Stimulated activated CD8-positive, alpha-beta memory T cell treated with anti-CD3 and anti-CD28 coated beads, Interleukin-7, amount 100 ng/mL, for 48 hours (primary cell): ENCODE measurements at regions not wholly inside any gene's neighbourhood (a gene's known extent, or its start where the extent isn't known, plus 50 kb on each side); places are given as distances from the start of the nearest gene placed in this dataset.
A peak's percentile ranks its signal among the peaks of the same experiment; 100 is the strongest.

Experiments used
- DNase-seq, 2 donors: peaks; one replicate each; pipeline ENCODE4 v3.0.0-alpha.2; 2020; ENCODE audit warnings: low read depth in 1 of 2; ENCODE audit errors: extremely low read depth in 1 of 2

DNA sequence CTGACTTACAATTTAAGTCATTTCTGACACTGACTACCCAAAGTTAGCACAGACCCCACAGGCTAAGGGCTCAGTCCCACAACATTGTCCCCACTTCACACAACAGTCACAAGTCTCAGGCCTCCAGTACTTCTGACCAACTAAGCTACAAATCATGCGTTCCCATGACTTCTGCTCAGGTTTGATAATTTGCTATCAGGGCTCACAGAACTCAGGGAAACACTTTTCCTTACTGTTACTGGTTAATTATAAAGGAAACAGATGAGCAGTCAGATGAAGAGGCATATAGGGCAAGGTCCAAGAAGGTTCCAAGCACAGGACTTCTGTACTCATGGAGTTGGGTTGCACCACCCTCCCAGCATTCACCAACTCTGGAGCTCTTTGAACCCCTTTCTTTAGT is 151.2 kb upstream of the TNR start:
- DNase-seq, result no peak

DNA sequence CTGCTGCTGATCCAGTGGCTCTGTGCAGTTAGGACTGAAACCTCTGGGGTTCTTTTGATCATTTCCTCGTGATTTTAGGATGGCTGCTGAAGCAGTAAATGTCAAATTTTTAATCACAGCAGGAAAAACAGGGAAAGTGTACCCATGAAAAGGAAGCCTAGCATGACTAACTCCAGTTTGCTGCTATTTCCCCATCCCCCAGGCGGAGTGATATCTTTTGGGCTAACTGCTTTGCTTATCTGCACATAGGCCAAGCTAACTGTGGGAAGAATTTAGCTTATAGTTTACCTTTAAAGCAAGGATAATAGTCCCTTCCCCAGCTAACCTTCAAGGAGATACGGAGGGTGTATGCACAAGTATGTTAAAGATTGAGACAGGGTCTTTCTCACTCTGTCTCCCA is 149.8 kb upstream of the TNR start:
- no peak for DNase-seq

DNA sequence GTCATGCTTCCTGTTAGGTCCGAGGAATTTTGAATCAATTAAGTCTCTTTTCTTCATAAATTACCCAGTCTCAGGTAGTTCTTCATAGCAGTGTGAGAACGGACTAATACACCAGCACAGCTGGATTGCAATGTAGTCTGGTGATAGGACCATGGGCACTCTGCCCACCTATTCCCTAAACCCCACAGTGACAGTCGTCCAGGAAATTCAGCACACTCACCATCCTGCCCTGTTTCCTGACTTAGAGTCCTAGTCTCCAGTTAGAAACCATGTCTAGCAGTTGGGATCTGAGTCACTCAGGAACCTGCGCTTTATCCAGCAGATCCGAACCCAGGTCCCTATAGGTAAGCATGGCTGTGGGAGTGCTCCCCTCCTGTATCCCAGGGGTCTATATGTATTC is 149.3 kb upstream of the TNR start:
- no peak for DNase-seq

DNA sequence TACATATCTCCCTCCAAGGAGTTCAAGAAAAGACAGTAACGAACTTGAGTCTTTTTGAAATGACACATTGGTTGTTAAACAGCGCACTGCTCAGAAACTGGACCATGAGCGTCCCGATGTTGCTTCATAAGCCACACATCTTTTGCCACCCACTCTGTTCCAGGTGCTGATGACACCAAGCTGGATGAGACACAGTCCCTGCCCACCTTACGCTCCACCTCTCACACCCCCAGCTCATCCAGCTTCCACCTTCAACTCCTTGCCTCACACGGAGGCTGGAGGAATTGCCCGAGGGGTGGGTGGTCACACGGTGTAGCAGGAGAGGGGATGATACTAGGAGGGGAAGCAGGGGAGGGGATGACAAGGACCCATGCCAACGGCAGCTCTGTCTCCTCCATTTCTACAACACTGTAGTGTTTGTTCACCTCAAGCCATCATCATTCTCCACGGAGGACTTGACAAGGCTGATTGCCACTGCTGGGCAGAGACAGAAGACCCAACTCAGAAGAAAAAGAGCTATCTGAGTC is 148.5 kb upstream of the TNR start:
- DNase-seq, result no peak

DNA sequence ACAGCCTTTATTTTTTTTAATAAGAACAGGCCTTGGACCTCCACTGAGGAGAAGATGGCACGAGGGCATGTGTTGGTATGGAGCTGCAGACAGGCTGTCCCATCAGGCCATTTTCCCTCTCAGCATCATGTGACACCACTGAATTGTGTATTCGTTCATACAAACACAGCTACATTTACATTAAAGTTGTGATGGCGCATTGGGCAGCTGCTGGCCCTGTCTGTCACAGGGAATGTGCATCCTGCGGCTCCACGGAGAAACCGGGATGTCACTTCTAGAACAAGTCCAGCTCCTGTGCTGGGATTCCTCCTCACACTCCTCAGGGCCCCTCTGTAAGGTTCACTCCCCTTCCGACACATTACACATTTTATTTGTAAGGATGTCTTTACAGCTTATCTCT is 147.6 kb upstream of the TNR start:
- no peak for DNase-seq

DNA sequence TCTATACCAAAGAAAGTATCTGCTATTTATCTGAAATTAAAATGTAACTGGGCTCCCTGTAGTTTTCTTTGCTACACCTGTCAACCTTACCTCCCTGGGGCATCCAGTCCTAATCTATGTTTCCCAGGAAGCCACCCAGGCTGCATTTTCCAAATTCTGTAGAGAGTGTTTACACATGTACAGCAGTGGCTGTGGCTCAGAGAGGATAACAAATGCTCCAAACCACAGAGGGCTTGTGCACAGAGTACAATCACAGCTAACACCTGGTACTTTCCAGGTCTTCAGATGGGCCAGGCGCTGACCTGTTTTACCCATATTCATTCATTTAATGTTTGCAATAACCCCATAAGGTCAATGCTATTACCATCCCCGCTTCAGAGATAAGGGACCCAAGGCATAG is 146.5 kb upstream of the TNR start:
- no peak for DNase-seq

DNA sequence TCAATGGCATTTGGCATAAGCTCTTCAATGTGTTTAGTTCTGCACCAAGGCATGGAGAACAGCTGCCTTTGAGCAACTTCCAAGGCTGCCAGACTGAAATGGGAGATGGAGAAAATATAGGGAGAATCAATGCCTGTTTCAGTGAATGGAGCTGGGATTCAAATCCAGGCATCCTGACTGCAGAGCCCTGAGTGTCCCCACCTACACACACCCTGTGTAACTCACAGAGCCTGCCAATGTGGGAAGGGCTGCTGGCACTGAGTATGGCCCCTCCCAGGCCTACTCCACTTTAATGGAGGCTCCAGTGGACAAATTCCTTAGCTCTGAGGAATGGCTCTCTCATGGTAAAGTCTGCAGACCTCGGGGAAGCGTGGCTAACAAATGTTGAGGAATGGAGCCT is 145.6 kb upstream of the TNR start:
- DNase-seq, result no peak

DNA sequence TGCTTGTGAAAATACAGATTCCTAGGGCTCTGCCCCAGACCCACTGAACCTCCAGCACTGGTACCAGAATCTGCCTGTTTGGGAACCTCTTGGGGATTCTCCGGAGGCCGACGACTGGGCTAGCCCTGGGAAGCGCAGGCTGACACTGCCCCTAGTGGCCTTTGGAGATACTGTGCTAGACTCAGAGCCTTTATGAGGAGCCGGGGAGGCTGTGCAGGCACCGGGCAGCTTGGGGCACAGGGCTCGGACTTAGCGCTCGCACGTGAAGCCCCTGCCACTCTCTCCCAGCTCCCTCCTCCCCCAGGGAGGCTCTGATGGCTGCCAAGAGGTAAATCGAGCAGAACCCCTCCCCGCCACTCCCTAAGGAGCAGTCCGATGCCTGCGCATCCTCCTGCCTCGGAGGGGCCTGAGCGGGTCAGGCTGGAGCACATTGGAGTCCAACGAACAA is 144.6 kb upstream of the TNR start:
- peak; percentile 2 to 7 for DNase-seq

DNA sequence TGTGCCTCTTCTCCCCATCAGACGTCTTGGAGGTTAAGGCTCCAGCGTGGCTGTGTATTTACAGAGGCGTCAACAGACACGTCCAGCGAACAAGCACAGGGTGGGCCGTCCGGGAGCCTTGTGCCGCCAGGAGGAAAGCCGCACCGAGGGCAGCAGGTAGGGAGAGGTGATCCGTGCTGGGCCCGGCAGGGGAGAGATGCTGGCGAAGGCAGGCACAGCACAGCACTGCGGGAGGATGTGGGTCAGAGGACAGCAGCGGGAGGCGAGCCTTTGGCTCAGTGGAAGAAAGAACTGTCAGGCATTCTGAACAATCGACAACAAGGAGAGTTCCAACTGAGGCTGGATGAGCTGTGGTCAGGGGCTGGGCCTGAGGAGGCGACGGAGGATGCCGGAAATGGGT is 144.1 kb upstream of the TNR start:
- DNase-seq, result no peak

DNA sequence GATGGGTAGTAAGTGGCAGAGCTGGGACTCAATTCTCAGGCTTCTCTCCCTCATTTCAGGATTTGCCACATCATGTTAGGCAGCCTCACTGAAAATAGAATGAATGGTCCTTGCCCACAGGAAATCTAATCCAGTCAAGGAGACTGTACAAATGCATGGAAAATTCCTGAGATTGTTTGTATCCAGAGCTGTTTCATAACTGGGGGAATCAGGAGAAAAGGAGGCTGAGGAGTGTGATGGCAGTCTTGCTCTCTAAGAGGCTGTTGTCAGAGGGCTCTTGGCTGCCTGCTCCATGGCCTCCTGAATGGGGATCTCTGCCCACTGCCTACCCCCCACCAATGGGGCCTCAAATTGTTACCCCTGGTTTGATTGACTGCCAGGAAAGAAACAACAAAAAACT is 141.9 kb upstream of the TNR start:
- no peak for DNase-seq

DNA sequence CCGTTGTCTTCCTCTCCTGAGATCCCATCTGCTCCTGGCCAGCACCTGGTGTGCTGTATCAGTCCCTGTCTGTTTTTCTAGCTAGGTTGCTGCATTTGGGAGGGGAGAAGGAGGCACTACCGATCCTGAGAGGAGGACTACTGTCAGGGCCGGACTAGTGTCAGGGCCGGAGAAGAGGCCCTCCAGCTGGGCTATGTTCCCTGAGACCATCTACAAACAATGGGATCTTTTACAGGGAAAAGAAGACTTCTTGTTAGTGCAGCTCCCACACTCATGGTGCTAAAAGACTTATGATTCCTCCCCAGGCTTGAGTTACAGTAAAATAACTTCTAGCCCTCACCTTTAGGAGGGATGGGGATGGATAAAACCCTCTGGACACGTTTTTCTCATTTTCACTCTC is 141.0 kb upstream of the TNR start:
- no peak for DNase-seq

DNA sequence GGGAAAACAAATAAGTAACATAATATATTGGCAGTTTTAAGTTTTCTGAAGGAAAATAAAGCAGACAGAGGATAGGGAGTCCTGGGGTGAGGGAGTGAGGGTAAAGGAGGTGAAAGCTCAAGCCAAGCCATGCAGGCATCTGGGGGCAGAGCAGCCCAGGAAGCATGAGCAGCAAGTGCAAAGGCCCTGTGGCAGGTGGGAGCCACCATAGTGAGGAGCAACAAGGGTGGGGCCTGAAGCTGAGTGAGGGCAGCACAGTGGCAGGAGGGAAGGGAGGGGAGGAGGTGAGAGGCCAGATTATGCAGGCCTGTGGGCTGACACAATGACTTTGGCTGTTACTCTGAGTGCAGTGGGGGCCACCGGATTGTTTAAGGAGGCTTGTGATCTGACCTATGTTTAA is 138.8 kb upstream of the TNR start:
- DNase-seq, result no peak

DNA sequence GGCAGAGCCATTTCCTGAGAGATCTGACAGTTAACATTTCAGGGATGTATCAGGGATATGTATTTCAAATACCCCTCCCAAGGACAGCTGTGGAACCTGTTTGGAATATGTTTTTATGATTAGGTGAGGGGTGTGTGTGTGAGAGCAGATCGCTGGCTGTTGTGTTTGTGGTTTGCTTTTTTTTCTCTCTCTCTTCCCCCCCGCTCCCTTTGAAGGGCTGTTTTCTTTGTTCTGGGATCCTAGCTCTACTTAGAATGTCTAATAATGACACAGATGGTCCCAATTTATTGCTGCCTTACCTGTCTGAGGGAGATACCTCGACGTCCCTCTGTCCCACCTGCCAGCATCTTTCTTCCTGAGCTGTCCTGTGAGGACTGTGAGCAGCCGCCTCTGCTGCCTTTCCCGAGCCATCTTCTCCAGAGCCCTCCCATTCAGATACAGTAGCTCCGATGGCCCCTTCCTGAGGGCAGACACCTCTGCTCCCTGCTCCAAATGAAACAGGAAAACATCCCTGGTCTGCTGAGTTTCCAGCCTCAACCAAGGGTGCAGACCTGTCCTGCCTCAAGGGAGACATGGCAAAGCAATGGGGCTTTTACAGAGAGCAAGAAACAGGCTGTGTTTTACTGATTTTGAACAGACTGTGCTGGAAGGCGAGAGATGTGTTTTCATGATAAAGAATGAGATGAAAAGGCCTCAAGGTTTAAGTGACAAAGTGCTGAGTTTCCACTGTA is 138.0 kb upstream of the TNR start:
- DNase-seq, result no peak

DNA sequence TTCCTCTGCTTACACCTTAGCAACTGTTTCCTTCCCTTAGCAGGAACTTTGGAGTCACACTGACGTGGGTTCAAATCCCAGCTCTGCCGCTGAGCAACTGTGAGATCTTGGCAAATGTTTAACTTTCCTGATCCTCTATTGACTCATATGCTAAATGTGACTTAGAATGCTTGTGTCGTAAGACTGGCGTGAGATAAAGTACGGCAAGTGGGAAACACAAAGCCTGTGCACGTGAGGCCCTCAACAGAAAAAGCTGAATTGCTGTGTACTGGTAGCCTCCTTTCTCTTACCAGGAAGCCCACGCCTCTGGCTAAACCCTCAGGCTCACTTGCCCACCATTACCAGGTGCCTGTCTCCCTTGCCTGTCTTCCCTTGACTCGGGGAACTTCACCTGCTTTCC is 135.4 kb upstream of the TNR start:
- DNase-seq, result no peak

DNA sequence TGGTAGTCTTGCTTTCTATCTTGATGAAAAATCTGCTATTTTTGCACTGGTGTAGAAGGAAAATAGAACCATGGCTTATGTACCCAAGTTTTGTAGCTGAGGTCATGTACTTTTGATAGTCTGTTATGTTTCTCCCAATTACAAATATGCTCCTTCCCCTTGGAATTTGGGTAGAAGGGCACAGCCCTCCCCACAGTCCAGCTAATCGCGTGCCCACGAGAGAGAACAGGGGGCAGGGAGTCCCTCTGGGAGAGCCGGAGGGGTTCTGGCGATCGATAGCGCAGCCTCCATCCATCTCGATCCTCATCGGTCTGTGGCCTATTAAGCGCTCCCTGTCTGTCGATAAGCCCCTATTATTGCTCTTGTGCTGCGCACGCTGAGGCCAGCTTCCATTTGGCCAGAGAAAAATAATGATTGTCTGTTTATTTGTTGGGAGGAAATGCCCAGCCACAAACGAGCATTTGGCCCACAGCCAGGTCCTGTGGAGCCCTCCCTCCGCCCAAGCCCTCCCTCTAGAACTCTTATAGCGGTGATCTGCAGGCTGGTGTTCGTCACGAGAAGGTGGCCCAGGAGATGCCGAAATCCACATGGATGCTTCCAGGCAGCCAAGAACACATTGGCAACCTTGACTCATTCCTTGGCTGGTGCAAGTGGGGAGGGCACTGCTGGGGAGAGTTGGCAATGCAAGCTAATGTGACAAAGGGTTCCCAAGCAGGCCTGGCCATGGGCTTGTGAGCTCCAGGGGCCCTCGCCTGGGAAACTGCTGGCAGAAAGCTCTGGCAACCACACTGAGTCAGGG is 134.7 kb upstream of the TNR start:
- no peak for DNase-seq

DNA sequence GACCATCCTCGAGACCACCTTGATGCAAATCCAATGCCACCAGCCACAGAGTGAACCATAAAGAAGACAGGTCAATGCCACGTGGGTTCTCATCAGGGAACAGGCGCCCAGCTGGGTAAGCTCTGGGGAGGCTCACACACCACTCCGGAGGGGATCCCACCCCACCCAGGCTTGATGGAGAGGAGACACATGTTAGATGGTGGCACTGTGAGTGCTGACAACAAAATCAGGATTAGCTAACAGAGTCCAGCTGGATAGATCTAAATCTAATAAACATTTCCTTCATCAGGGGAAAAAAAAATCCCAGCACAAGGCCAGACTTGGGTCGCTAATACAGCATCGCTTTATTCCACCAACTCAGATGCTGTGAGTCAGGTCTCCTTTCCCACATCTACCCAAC is 132.2 kb upstream of the TNR start:
- no peak for DNase-seq

DNA sequence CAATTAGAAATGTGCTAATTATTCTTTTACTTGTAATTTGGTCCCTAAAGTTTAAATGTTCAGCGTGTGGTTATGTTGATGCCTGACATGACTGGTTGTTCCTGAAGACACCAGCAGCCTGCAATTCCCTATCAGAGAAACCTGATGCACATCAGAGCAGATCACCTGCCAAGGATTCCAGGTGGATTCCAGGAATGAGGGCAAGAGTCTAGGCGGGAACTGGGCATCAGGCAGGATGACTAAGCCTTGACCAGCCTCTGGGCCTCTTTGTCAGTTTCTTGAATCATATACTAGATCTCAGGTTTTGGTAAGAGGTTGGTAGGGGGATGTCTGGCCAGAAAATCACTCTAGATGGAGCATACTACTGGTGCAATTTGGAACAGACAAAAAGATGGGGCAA is 130.7 kb upstream of the TNR start:
- no peak for DNase-seq

DNA sequence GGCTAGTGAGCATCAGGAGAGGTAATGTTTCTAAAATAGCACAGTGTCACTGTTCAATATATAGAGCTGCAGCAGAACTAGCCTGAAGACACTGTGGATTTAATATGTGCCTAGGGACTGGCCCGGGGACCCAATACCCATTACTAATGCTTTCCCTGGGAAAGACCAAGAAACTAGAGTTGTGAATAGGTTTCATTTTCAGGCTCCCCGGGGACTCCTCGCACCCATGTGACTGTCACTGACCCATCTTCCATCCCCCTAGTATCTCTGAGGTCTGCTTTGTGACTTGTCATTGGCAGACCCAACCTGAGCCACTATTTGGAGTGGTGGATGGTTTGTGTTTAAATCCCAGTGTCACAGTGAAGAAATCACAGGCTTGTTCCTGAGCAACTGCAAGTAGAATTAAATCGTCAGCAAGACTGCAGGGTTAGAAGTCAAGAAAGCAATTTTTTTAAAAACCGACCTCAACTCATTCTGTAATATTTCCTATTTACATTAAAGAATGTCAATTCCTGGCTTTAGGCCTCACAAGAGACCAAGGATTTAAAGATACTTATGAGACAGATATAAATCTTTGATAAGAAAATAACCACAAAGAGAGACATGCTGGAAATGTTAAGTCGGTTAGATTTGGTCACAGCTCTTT is 130.0 kb upstream of the TNR start:
- DNase-seq, result no peak

DNA sequence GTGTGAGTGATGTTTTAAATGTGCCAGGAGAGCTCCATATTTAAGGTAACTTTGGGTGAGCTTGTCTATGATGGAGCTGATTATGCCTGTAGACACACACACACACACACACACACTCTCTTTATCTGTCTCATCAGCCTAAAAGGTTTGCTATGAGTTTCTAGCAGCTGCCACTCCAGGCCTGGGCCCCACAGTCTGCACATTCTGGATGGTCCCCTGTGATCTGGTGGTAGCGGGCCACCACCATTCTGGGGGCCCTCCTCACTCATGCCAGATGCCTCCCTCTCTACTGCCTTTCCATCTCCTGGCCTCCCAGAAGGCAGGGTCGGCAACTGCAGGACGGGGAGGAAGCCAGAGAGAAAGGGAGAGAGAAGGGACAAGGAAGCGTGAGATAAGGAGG is 129.2 kb upstream of the TNR start:
- DNase-seq, result no peak

DNA sequence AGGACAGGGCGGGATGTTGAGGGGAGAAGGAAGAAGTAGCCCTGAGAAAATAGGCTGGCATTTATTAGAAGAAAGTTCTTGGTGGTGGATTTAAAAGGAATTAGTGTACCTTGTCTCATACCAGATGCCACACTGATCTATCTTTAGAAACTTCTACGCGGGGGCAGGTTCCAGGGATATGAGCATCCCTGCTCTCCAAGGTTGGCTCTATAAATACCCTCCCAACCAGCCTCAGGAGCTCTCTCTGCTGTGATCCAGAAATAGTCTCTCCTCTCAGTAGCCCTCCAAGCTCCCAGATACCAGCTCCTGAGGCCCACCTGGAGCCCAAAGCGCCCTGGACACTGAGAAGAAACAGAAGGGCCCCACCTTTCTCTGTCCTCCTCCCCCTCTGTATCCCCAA is 128.3 kb upstream of the TNR start:
- DNase-seq, result no peak

DNA sequence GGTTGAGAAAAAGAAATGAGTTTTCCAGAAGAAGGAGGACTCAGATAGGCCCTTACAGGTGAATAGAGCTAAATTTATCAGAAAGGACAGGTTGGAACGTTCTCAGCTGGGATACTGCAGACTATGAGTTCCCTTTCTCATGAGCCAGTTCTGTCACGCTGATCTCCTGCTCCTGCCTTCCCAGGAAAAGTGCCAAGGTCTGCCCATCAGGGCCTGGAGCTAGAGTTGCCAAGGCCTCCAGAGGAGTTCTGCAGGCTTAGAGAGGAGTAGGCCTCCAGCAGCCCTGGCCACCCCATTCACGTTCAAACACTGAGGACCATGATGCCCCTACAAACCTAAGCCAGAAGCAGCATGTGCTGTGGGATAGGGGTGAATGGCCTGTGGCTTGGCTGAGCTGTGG is 126.8 kb upstream of the TNR start:
- DNase-seq, result no peak

DNA sequence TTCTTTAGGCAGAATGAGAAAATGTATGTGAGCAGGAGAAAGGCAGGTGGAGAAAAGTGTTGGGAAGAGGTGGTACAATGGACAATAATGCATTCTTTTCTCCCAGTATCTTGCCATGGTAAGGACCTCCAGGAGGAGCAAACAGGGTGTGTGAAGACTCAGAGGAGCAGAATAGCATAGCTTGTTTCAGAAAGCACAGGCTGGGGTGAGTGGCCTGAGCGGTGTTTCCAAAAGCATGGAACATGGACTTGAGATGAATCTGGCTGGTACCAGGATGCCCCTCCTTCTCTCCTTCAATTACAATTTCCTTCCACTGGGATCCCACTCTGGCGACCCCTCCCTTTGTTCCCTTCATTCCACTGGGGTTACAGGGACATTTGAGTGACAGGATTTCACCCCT is 123.4 kb upstream of the TNR start:
- DNase-seq, result no peak
